ENCODE measurements at regions not wholly inside any gene's neighbourhood (a gene's known extent, or its start where the extent isn't known, plus 50 kb on each side); places are given as distances from the start of the nearest gene placed in this dataset.

- no peak for DNase-seq (ENCODE audit: low read depth, low spot score)
Observed at GRCh38 chr1:80657707-80658106, 1143.0 kb upstream of the ADGRL2 start.

DNA sequence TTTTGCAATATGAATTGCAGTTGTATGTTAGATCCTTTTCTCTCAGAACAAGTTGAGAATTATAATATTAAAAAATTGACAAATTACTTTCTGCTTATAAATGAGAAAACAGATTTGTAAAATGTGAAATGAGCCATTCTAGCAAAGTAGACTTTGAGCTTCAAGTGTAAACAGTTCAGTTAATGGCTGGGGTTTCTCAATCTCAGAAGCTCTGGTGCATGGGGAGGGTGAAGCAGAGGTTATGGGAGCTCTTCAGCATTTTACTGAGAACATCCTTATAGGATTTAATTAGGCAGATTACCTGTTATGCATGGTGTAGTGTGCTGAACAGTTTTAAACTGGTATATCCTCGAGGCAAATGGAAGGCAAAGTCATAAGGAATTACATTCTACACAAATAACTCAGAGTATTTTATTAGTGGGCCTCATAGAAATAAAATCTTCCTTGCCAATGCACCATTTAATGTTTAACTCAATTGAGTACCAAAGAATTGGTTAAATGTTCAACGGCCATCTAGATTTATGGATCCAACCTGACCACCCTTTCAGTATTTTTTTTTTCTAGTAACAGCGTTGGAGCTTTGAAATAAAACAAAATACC is 1143.6 kb upstream of the ADGRL2 start:
- no peak for DNase-seq (ENCODE audit: low read depth, low spot score)

GRCh38 chr1:80656641-80657040 is 1144.1 kb upstream of the ADGRL2 start:
- no peak for DNase-seq (ENCODE audit: low read depth, low spot score)

GRCh38 chr1:80656014-80656636 is 1144.6 kb upstream of the ADGRL2 start:
- no peak for DNase-seq (ENCODE audit: low read depth, low spot score)

DNA sequence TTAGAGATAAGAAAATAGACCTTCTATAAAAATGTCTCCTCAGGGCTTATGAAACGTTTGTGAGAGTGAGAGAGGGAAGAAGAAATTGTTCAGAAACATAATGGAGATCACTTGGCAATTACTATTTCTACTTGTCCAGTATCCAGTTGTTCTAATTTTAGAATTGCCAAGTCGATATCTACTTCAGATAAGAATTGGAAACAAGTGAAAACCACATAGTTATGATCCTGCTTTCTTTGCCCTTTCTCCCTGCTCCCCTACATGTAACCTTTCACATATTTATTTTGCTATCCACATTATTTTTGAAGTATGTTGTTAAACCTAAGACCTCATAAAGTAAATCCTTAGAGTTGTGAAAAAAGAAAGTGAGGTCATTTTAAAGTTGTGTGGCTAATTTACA is 1154.7 kb upstream of the ADGRL2 start:
- DNase-seq (ENCODE audit: low read depth, low spot score), result no peak

- no peak for DNase-seq (ENCODE audit: low read depth, low spot score)
Observed at GRCh38 chr1:80645621-80646020, 1155.1 kb upstream of the ADGRL2 start.

GRCh38 chr1:80640978-80641377 is 1159.8 kb upstream of the ADGRL2 start:
- no peak for DNase-seq (ENCODE audit: low read depth, low spot score)

DNA sequence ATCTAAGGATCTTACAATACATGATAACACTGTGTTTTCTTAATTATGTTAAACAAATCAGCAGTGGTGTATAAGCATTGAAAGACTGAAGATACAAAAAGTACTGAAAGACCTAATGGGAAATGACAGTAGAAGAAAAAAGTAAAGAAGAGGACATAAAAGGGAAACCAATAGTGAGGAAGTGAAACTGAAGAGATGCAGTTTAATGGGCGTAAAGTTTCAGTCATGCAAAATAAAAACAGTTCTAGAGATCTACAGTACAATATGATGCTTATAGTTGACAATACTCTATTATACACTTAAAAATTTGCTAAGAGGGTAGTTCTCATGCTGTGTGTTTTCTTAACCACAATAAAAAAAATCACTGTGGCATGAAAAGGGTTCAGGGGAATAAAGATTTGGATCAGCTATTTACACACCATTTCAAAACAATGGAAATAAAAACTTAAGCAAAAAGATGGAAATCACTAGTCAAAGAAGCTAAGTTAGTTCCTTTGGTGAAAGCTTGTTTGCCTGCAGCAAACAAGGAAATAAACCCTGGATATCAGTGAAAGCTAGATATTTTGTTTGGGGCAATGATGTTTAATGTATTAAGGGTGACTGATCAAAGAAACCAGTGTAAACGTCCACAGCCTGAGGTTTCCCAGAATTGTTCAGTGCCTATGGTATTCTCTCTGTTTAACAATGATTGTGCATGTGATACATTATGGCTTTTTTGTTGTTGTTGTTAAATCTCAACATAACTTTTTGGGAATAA is 1160.8 kb upstream of the ADGRL2 start:
- no peak for DNase-seq (ENCODE audit: low read depth, low spot score)

GRCh38 chr1:80633947-80634706 is 1166.6 kb upstream of the ADGRL2 start:
- DNase-seq (ENCODE audit: low read depth, low spot score), result no peak

DNA sequence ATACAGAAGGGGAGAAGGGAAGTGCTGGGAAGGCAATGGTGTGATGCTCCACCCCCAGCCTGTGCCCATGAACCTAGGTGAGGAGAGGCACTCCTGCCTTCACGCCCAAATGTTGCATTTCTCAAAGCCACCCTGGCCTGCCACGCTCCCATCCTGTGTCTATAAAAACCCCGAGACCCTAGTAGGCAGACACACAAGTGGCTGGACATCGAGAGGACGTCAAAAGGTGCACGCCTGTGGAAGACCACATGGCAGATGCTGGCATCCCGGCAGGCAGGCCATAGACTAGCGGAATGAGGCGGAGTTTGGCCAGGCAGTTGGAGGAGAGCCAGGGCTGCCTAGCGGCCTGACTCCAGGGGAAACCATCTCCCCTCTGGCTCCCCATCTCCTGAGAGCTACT is 1168.5 kb upstream of the ADGRL2 start:
- no peak for DNase-seq (ENCODE audit: low read depth, low spot score)

- DNase-seq (ENCODE audit: low read depth, low spot score), result no peak
Observed at GRCh38 chr1:80629304-80629837, 1171.4 kb upstream of the ADGRL2 start.

DNA sequence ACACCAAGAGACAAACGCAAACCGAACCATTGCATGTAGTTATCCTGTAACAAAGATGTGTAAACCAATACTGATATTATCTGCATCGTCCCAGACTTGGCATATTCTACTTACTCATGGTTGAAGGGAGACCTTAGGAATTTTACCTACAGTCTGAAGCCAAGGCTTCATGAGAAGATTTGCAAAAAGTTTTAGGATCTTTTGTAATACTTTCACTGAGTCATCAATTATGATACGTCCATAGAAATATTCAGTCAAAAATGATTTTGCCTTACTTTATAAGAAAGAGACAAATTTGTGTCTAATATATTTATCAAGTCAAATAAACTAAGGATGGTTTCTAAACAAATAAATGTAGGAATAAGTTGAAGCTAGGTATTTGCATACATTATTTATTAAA is 1176.1 kb upstream of the ADGRL2 start:
- no peak for DNase-seq (ENCODE audit: low read depth, low spot score)

- DNase-seq (ENCODE audit: low read depth, low spot score), result no peak
Observed at GRCh38 chr1:80607064-80607463, 1193.7 kb upstream of the ADGRL2 start.

DNA sequence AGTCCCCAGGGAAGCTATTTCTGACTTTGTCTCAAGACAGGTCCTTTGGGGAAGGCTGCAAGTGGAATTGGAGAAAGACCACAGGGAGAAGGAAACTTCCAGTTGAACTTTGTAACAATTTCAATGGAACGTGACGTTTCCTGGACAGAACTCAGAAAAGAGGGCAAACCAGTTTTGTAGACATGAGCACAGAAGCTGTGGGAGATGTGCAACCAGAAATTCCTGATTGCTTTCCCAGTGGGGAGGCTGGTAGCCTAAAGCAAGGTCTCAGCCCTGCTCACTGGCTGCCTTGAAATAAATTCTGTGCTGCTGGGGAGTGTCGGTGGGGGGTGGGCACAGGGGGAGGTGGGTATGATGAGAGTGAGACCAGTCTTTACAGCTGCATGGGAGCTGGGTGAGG is 1206.7 kb upstream of the ADGRL2 start:
- DNase-seq (ENCODE audit: low read depth, low spot score), result no peak

- DNase-seq (ENCODE audit: low read depth, low spot score), result no peak
Observed at GRCh38 chr1:80593197-80593596, 1207.5 kb upstream of the ADGRL2 start.

- DNase-seq (ENCODE audit: low read depth, low spot score), result no peak
Observed at GRCh38 chr1:80582980-80583379, 1217.8 kb upstream of the ADGRL2 start.

DNA sequence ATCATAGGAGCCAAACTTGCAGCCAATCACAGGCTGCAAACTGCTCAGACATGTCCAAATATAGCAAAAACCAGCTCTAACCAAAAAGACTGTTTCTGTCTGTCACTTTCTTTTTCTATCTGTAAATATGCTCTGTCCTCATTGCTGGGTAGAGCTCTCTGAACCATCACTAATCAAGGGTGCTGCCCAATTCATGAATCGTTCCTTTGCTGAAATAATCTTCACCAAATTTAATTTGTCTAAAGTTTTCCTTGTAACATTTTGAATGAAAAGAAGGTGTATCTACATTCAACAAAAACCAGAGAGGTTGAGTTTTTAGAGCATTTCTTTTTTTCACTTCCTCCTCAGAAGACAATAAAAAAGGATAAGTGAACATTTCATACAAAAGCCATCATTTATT is 1221.7 kb upstream of the ADGRL2 start:
- DNase-seq (ENCODE audit: low read depth, low spot score), result no peak

DNA sequence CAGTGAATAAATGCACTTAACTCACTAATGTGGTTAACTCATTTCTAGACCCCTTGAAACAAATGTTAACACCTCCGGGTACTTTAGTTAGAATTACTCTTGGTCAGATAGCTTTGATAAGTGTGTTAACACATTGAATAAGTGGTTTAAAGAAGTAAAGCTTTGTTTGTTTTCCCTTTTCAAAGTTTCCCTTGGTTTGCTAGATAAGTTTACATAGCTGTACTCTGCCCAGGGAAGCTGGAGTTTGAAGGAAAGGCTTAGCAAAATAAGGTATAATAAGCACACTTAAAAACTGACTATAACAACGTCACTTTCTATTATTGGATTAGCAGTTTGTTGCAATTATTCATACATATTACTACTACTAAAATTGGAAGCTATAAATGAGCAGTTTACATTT is 1233.9 kb upstream of the ADGRL2 start:
- no peak for DNase-seq (ENCODE audit: low read depth, low spot score)

DNA sequence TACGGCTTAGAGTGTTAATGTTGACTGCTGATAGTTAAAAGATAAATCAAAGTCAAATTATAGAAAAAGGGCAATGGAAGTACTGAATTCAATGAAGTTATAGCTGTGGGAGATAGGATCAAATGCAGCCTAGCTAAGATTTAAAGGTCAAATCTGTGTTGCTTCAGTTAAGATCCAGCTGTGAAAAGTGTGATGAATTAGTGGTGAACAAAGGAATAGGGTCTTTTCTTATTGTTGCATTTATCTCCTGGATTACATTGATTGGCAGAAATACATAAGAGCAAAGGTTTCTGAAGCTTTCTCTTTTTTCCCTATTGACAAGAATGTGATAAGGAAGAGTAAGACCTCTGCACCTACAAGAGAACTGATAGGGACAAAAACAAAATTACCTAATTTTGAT is 1234.6 kb upstream of the ADGRL2 start:
- no peak for DNase-seq (ENCODE audit: low read depth, low spot score)

DNA sequence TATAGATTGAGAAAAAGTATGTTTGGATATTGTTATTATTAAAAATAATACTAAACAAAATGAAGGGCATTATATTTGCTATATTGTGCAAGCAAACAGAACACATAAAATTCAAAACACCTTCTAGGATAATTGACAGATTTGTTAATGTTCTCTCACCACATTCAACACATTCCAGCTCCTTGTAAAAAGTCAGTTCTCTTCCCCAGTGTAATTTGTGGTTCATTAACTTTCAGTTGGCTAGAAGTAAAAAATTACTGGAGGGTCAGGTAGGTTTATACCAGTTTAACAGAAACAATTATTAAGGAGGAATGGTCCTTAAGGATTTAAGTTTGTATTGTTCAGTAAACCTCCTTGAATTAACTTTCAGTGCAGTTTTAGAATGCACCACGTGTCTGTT is 1235.3 kb upstream of the ADGRL2 start:
- DNase-seq (ENCODE audit: low read depth, low spot score), result no peak

DNA sequence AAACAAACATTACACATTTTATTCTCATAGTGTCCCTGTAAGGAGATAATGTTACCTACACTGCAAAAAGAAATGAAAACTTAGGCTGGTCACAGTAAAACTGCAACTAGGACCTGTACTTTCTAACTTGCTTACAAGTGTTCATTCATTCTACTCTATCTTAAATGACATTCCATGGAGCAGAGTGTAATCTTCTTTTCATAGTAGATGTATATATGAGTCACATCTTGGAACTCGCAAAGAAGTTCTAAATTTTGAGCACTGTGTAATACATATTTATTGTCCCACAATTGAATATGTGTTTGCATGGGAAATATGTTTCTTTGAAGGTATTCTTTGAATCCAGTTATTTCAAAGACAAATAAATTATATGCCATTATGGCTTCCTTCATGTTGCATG is 1258.5 kb upstream of the ADGRL2 start:
- DNase-seq (ENCODE audit: low read depth, low spot score), result no peak

DNA sequence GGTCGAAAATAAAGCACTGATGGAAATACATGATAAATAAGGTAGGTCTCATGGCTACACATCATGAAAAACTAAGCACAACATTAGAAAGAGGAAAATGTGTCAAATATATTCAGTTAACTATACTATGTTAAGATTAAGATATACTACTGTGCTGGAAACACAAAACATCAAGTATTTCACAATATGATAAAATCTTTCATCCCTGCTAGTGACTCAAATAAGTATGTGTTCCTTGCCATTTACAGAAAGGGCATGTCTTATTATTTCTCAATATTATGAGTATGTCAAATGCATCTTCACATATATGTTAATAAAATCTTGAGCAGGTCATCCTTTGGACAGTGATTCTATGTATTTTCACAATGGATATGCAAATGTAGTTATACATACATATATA is 1260.1 kb upstream of the ADGRL2 start:
- DNase-seq (ENCODE audit: low read depth, low spot score), result no peak

Measured in brain pericyte (primary cell).